GM21723 (cell line): ENCODE measurements at regions not wholly inside any gene's neighbourhood (a gene's known extent, or its start where the extent isn't known, plus 50 kb on each side); places are given as distances from the start of the nearest gene placed in this dataset.
"Not testable (repeated sequence)": the region's sequence is repeated elsewhere in the genome, so short reads cannot be mapped to it uniquely, and the experiment has no call there.

ENCODE experiments used
- ATAC-seq: cut with Tn5 transposase; IDR thresholded peaks from one replicate; pipeline ENCODE4 v1.9.1; 2021; ENCODE audit warnings: mild to moderate bottlenecking, moderate library complexity; ENCODE audit not compliant: unreplicated experiment

- no peak for ATAC-seq
Observed at GRCh38 chr9:96157675-96158074, 144.3 kb downstream of the HSD17B3 start.

DNA sequence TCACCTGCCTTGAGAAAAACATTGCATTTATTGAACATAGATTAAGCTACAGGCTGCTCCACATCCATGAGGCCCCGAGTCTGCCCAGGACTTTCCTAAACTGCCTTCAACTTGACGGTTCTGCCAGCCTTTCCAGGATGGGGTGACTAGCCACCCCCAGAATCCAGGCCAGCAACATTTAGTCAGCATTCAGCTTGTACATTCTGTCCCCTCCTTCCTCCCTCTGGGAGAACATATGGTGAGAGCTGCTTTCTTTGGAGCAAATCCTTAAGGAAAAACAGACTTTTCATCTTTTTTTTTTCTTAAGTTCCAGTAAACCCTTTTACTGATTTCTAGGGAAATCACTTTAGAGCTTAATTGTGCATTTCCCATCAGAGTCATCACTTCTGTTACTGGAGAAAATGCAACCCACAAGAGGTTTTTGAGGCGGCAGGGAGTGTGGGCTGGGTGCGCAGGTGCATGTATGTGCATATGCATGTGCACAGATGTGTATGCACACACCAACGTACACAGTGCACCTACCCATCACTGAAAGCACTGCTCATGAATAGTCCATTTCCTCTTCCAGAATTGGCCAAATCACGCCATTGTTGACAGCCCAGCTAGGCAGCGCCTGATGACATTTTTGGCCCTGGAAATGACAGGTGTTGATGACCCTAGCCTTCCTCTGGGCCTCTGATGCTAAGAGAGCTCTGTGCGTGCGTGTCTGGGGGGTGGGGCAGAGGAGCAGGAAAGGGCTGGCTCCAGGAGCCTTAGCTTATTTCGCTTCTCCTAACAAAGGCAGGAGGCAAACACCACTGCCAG, 145.6 kb downstream of the HSD17B3 start:
- ATAC-seq = no peak

DNA sequence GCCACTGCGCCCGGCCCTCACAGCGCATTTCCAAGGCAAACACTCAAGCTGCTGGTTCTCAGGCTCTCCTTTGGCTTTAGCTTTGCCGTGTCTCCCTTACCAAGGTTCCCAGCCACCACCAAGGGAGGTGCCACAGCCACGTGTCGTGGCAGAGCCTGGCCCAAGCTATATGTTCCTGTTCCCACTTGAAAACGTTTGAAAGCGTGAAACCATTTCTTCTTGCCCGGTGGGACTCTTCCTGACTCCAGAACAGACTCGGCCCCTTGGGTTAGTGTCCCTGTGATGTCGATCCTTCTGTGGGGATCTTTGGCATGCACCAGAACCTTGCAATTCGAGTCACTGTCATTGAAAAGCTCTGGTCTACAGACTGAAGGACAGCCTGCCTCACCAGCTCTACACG, 147.9 kb downstream of the HSD17B3 start:
- no peak for ATAC-seq

- ATAC-seq = no peak
Observed at GRCh38 chr9:96152550-96152949, 149.4 kb downstream of the HSD17B3 start.

DNA sequence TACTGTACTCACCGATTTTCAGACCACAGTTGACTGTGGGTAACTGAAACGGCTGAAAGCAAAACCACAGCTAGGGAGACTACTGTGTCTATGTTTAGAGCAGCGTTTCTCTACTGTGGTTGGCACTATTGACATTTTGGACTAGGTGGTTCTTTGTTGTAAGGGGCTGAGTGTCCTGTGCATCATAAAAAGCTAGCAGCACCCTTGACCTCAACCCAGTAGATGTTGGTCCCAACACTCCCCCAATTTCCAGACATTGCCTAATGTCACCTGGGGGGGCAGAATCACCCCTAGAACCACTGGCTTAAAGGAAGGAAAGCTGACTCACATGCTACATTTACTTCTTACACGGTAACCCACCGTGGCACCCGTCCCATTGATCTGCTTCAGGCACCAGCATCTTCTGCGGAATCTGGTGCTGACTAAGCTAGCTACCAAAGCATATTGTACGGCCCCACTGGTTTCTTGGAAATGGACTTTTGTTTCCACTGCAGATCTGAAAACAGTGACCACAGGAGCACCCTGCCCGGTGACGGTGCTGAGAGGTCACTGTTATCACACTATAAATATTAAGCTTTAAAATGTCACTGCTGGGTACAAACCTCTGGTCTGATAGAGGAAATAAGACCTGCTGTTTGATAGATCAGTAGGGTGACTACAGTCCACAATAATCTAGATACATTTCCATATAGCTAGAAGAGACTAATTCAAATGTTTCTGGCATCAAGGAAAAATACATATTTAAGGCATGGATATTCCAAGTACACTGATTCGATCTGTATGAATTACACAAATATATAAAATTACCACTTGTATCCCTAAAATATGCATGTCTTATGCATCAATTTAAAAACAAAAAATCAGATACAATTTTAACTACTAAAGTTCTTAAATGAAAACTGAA, 151.4 kb downstream of the HSD17B3 start:
- ATAC-seq = peak; percentile 92

- peak; percentile 52 for ATAC-seq
Observed at GRCh38 chr9:96149533-96150280, 152.3 kb downstream of the HSD17B3 start.

GRCh38 chr9:96148634-96149532, 153.1 kb downstream of the HSD17B3 start:
- no peak for ATAC-seq

- ATAC-seq = not testable (repeated sequence)
Observed at GRCh38 chr9:96147029-96147428, 154.9 kb downstream of the HSD17B3 start.

- no peak for ATAC-seq
Observed at GRCh38 chr9:96141666-96142065, 160.3 kb downstream of the HSD17B3 start.

- no peak for ATAC-seq
Observed at GRCh38 chr9:96141128-96141474, 160.9 kb downstream of the HSD17B3 start.

DNA sequence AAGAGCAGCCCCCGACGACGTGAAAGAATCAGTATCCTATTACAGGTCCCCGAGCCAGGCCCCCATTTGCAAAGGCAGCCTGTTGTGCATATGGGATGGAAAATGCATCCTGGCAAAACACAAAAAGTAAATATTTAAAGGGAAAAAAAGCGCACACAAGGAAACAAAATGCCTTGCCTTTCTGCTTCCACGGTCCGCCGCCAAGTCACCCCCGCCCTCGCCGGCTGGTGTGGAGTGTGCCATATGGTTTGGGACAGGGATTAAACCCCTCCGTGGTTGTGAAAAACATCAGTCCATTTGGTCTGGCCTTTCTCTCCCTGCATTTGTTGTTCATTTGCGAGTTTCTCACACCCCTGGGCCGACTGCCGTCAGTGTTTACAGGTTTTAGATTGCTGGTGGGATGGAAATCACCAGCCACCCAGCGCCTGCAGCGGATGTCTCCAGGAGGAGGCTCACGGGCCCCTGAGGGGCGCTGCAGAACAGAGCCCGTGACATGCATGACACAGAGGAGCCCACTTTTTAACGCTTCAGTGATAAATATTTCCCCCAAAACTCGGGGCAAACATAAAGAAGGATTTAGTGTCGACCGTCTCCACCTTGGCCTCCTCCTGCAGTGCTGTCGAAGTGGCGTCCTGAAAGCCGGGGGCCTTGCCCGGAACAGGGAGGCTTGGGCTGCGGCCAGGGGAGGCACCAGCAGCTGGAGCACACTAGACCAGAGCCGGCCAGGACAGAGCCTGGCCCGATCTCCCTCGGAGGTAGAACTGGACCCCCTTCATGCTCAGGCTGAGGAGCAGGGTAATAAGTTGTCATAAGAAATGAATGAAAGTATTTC, 161.5 kb downstream of the HSD17B3 start:
- ATAC-seq = no peak

DNA sequence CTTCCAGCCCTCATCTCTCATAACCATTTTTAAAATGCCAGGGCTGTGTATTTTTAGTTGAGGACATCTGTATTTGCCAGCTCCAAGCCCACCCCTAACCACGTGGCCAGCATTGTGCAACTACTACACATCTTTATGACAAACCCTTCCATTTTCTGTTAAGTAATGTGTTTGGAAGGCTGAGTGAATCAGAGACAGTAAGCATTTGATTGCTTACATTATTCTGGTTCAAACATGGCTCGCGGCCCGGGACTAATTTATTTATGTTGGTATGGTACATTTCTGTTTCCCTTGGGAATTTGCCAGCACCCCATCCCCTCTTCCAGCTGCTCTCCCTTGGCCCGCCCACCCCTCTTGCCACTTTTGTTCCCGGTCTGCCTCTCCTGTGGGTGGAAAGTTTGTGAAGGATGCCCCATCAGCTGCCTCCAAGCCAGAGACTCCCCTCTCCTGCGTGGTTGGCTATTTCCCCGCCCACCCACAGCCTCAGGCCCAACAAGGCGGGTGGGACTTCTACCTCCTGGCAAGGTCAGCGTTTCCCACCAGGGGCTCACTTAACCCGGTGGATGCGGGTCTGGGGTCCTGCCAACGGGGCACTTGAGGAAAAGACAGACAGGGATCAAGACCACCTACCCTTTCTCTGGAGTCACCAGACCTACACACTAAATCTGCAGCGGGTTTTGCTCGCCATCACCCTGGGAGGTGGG, 162.2 kb downstream of the HSD17B3 start:
- ATAC-seq = no peak

GRCh38 chr9:96138616-96139015, 163.4 kb downstream of the HSD17B3 start:
- no peak for ATAC-seq

GRCh38 chr9:96137671-96138429, 164.1 kb downstream of the HSD17B3 start:
- ATAC-seq = peak; percentile 33

GRCh38 chr9:96136992-96137670, 164.8 kb downstream of the HSD17B3 start:
- ATAC-seq = peak; percentile 98

DNA sequence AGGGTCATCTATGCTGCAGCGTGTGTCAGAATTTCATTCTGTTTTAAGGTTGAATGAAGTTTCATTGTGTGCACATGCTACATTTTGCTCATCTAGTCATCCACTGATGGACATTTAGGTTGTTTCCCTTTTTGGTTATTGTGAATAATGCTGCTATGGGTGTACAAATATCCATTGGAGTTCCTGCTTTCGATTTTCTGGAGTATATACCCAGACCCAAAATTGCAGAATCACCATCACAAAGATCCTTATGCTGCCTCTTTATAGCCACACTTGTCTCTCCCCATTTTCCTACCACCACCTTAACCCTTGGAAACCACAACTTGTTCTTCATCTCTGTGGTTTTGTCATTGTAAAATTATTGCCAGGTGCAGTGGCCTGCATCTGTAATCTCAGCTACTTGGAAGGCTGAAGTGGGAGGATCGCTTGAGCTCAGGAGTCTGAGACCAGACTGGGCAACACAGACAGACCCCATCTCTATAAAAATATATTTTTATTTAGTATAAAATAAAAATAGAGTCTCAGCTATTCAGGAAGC, 166.2 kb downstream of the HSD17B3 start:
- no peak for ATAC-seq

DNA sequence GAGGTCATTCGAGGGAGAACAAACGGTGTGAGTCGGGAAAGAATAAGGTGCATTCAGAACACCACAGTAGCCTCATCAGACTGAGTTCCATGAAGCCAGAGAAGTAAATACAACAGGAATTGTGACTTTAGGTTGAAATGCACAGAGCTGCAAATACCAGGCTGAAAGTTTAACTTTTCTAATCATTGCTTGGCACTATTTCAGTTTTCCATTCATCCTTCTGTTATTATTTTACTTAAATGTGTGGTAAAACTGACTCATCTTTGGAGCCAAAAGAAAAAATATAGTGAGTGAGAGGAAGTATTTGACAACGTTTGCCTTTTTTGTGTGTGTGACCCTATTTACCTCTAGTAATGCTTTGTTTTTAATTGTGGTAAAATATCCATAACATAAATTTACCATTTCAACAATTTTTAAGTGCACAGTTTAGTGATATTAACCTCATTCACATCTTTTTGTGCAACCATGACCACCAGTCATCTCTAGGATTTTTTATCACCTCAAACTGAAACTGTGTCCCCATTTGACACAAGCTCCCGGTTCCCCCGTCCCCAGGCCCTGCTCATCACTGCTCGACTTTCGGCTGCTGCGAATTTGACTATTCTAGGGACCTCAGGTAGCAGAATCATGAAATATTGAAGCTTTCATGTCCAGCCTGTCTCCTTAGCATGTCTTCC, 166.8 kb downstream of the HSD17B3 start:
- ATAC-seq = no peak
